Activated T-helper 17 cell treated with anti-CD3 and anti-CD28 coated beads, Interleukin-2, amount 50 U/mL, for 72 hours (primary cell): ENCODE measurements at regions not wholly inside any gene's neighbourhood (a gene's known extent, or its start where the extent isn't known, plus 50 kb on each side); places are given as distances from the start of the nearest gene placed in this dataset.
"Not testable (repeated sequence)": the region's sequence is repeated elsewhere in the genome, so short reads cannot be mapped to it uniquely, and the experiment has no call there.

ENCODE experiments used
- ATAC-seq: fragments of 150-1000 bp; cut with Tn5 transposase; replicated peaks from 2 replicates; pipeline ENCODE4 v1.10.0; 2021; ENCODE audit warnings: mild to moderate bottlenecking, moderate library complexity
- H3K27ac Mint-ChIP-seq: one replicate; pipeline ENCODE4 v1.8.0; 2022; ENCODE audit warnings: mixed read lengths
- H3K27me3 Mint-ChIP-seq: one replicate; pipeline ENCODE4 v1.8.0; 2022; ENCODE audit warnings: mixed read lengths
- H3K36me3 Mint-ChIP-seq: one replicate; pipeline ENCODE4 v1.8.0; 2022; ENCODE audit warnings: low read depth, mild to moderate bottlenecking, mixed read lengths
- H3K4me1 Mint-ChIP-seq: one replicate; pipeline ENCODE4 v1.8.0; 2022; ENCODE audit warnings: mixed read lengths
- H3K4me3 Mint-ChIP-seq: one replicate; pipeline ENCODE4 v1.8.0; 2022; ENCODE audit warnings: mild to moderate bottlenecking, mixed read lengths
- H3K9me3 Mint-ChIP-seq: one replicate; pipeline ENCODE4 v1.8.0; 2022; ENCODE audit warnings: mixed read lengths

- no peaks in the 10 kb centered on the region for H3K4me1 Mint-ChIP-seq
- H3K27me3 Mint-ChIP-seq = peaks cover 35% of the 10 kb centered on the region
- no peaks in the 10 kb centered on the region for H3K9me3 Mint-ChIP-seq
- no peaks in the 10 kb centered on the region for H3K36me3 Mint-ChIP-seq
- H3K4me3 Mint-ChIP-seq = no peak overlapping the region
- ATAC-seq = no peak
- H3K27ac Mint-ChIP-seq = no peak overlapping the region
Measured at GRCh38 chr14:101259748-101260147, 301.5 kb upstream of the DIO3 start.

GRCh38 chr14:101266441-101266840 lies 294.9 kb upstream of the DIO3 start:
- H3K9me3 Mint-ChIP-seq, H3K4me3 Mint-ChIP-seq, H3K4me1 Mint-ChIP-seq, H3K27ac Mint-ChIP-seq, ATAC-seq, H3K36me3 Mint-ChIP-seq: not testable (repeated sequence)
- peaks cover 28% of the 10 kb centered on the region for H3K27me3 Mint-ChIP-seq

GRCh38 chr14:101273091-101273490 lies 288.2 kb upstream of the DIO3 start:
- H3K4me1 Mint-ChIP-seq = no peaks in the 10 kb centered on the region
- ATAC-seq = no peak
- no peak overlapping the region for H3K27ac Mint-ChIP-seq
- peaks cover under 1% of the 10 kb centered on the region for H3K9me3 Mint-ChIP-seq
- no peaks in the 10 kb centered on the region for H3K36me3 Mint-ChIP-seq
- H3K27me3 Mint-ChIP-seq = peaks cover 22% of the 10 kb centered on the region
- no peak overlapping the region for H3K4me3 Mint-ChIP-seq

- Mint-ChIP-seq H3K27me3 (peaks cover 34% of the 10 kb centered on the region), H3K9me3 (peaks cover 5% of the 10 kb centered on the region), H3K4me3 (no peak overlapping the region), H3K4me1 (no peaks in the 10 kb centered on the region), H3K27ac (no peak overlapping the region), H3K36me3 (no peaks in the 10 kb centered on the region)
- no peak for ATAC-seq
Measured at GRCh38 chr14:101276309-101277091, 284.8 kb upstream of the DIO3 start.

GRCh38 chr14:101282418-101282817 lies 278.9 kb upstream of the DIO3 start:
- Mint-ChIP-seq H3K27me3 (peaks cover 26% of the 10 kb centered on the region), H3K36me3 (no peaks in the 10 kb centered on the region), H3K9me3 (peaks cover 5% of the 10 kb centered on the region), H3K4me3 (no peak overlapping the region), H3K27ac (no peak overlapping the region), H3K4me1 (no peaks in the 10 kb centered on the region)
- ATAC-seq = no peak

- Mint-ChIP-seq H3K4me1 (no peaks in the 10 kb centered on the region), H3K4me3 (no peak overlapping the region), H3K27me3 (peaks cover 17% of the 10 kb centered on the region), H3K36me3 (no peaks in the 10 kb centered on the region), H3K9me3 (no peaks in the 10 kb centered on the region), H3K27ac (no peak overlapping the region)
- no peak for ATAC-seq
Measured at GRCh38 chr14:101284711-101285110, 276.6 kb upstream of the DIO3 start.

GRCh38 chr14:101286271-101287018 lies 274.9 kb upstream of the DIO3 start:
- no peaks in the 10 kb centered on the region for H3K4me1 Mint-ChIP-seq
- H3K4me3 Mint-ChIP-seq = no peak overlapping the region
- ATAC-seq = no peak
- H3K27ac Mint-ChIP-seq = no peak overlapping the region
- H3K36me3 Mint-ChIP-seq = no peaks in the 10 kb centered on the region
- H3K9me3 Mint-ChIP-seq = no peaks in the 10 kb centered on the region
- H3K27me3 Mint-ChIP-seq = peaks cover 23% of the 10 kb centered on the region

GRCh38 chr14:101288436-101289229 lies 272.7 kb upstream of the DIO3 start:
- Mint-ChIP-seq H3K36me3 (no peaks in the 10 kb centered on the region), H3K4me3 (no peak overlapping the region), H3K27ac (no peak overlapping the region), H3K27me3 (peaks cover 33% of the 10 kb centered on the region), H3K4me1 (no peaks in the 10 kb centered on the region), H3K9me3 (no peaks in the 10 kb centered on the region)
- ATAC-seq = no peak

GRCh38 chr14:101289230-101289690 lies 272.0 kb upstream of the DIO3 start:
- Mint-ChIP-seq H3K36me3 (no peaks in the 10 kb centered on the region), H3K27ac (no peak overlapping the region), H3K27me3 (peaks cover 35% of the 10 kb centered on the region), H3K4me3 (no peak overlapping the region), H3K9me3 (no peaks in the 10 kb centered on the region), H3K4me1 (no peaks in the 10 kb centered on the region)
- ATAC-seq = no peak

- Mint-ChIP-seq H3K4me3 (no peak overlapping the region), H3K9me3 (no peaks in the 10 kb centered on the region), H3K36me3 (no peaks in the 10 kb centered on the region), H3K4me1 (no peaks in the 10 kb centered on the region), H3K27me3 (peaks cover 37% of the 10 kb centered on the region), H3K27ac (no peak overlapping the region)
- ATAC-seq = no peak
Measured at GRCh38 chr14:101289911-101290310, 271.4 kb upstream of the DIO3 start.

- Mint-ChIP-seq H3K9me3 (no peaks in the 10 kb centered on the region), H3K4me3 (no peak overlapping the region), H3K4me1 (no peaks in the 10 kb centered on the region), H3K27me3 (peaks cover 32% of the 10 kb centered on the region), H3K36me3 (no peaks in the 10 kb centered on the region), H3K27ac (no peak overlapping the region)
- ATAC-seq = no peak
Measured at GRCh38 chr14:101290611-101291010, 270.7 kb upstream of the DIO3 start.

GRCh38 chr14:101291390-101291789 lies 269.9 kb upstream of the DIO3 start:
- Mint-ChIP-seq H3K27me3 (peaks cover 37% of the 10 kb centered on the region), H3K4me3 (no peak overlapping the region), H3K9me3 (peaks cover 7% of the 10 kb centered on the region), H3K27ac (no peak overlapping the region), H3K36me3 (no peaks in the 10 kb centered on the region), H3K4me1 (no peaks in the 10 kb centered on the region)
- no peak for ATAC-seq

GRCh38 chr14:101292448-101292847 lies 268.8 kb upstream of the DIO3 start:
- Mint-ChIP-seq H3K27ac (no peak overlapping the region), H3K27me3 (peaks cover 41% of the 10 kb centered on the region), H3K4me1 (no peaks in the 10 kb centered on the region), H3K36me3 (no peaks in the 10 kb centered on the region), H3K9me3 (peaks cover 12% of the 10 kb centered on the region), H3K4me3 (no peak overlapping the region)
- ATAC-seq = no peak

GRCh38 chr14:101293605-101294004 lies 267.7 kb upstream of the DIO3 start:
- H3K27ac Mint-ChIP-seq = no peak overlapping the region
- H3K4me3 Mint-ChIP-seq = no peak overlapping the region
- H3K4me1 Mint-ChIP-seq = no peaks in the 10 kb centered on the region
- H3K27me3 Mint-ChIP-seq = peaks cover 43% of the 10 kb centered on the region
- H3K36me3 Mint-ChIP-seq = no peaks in the 10 kb centered on the region
- H3K9me3 Mint-ChIP-seq = peaks cover 12% of the 10 kb centered on the region
- ATAC-seq = no peak
